KBM-7 (cell line): ENCODE measurements at regions not wholly inside any gene's neighbourhood (a gene's known extent, or its start where the extent isn't known, plus 50 kb on each side); places are given as distances from the start of the nearest gene placed in this dataset.
"Not testable (repeated sequence)": the region's sequence is repeated elsewhere in the genome, so short reads cannot be mapped to it uniquely, and the experiment has no call there.

ENCODE experiments used
- DNase-seq: peaks from one replicate; pipeline ENCODE4 v3.0.0-alpha.2; 2015
- in situ Hi-C: fragments of 300-500 bp; cut with MboI; formaldehyde crosslinking; loops from 2 replicates; pipeline ENCODE4 v1.14.3; 2020; ENCODE audit warnings: low sequenced_read_pairs, low pct_unique_long_range_greater_than_20kb, mixed read lengths

DNA sequence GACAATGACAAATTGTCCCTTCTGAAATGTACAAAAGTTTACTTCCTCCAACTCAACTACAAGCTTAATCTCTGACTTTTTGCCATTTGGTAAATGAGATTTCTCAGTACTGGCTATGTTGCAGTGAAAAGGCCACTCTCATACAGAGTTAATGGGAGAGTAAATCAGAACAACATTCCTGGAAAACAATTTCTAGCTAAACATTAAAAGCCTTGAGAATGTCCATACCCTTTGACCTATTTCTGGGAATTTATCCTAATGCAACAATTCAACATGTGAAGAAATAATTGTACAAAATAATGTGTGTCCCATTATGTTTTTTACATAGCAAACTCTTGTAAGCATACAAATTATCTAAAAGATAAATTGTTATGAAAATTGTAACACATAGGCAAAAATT lies 56.3 kb upstream of the SPEF2 start:
- no peak for DNase-seq
- in situ Hi-C loops: no loop called here

- in situ Hi-C loops: no loop called here
These were observed 59.9 kb upstream of the SPEF2 start for GRCh38 chr5:35557748-35558147.

DNA sequence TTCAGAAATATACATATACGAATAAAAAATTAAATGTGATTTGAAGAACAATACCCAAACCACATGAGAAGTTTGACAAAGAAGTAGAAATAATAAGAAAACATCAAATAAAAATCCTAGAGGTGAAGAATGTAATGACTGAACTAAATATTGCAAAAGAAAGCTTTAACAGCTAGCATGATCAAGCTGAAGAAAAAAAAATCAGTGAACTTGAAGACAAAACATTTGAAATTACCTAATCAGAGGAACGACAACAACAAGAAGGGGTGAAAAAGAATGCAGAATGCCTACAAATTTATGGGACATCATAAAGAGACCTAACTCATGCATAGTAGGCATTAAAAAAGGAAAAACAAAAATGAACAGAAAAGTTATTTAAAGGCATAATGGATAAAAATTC lies 60.5 kb upstream of the SPEF2 start:
- in situ Hi-C loops: no loop called here
- DNase-seq: no peak

More at GRCh38 chr5:35557748-35558147, 59.9 kb upstream of the SPEF2 start:
- DNase-seq: no peak

DNA sequence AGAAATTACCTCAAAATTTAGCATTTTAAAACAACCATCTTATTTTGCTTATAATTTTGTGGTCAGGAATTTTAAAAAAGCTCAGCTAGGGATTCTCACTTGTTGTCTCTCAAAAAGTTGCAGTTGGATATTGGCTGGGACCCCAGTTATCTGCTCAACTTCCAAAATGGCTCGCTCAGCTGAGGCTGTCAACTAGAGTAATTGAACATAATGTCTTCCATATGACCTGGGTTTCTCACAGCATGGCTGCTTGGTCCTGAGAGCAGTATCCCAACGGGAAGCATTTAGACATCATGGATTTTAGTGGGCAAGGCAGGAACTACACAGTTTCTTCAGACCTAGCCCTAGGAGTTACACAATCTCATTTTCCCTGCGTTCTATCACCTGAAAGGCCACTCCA lies 63.6 kb upstream of the SPEF2 start:
- DNase-seq: no peak
- in situ Hi-C loops: no loop called here

GRCh38 chr5:35545190-35545589 lies 72.5 kb upstream of the SPEF2 start:
- no peak for DNase-seq
- in situ Hi-C loops: no loop called here

GRCh38 chr5:35543408-35543807 lies 74.3 kb upstream of the SPEF2 start:
- DNase-seq: peak; percentile 8
- in situ Hi-C loops: no loop called here

DNA sequence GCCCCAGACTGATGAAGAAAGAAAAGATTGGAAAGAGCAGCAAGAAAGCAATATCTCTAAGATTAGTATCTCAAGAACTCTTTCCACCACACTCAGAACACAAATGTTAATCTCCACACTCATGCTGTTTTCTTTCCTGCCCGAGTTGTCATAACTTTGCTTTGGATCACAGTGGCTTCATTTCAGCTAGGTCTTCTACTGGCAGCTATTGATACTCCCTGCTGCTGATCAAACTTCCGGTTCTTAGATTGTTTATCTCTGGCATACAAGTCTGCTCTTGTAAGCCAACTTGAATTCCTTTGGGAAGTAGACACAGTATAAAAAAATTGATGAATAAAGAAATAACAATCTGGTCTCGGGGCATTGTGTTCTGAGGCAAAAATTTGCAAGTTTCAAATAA lies 77.7 kb upstream of the SPEF2 start:
- in situ Hi-C loops: no loop called here
- DNase-seq: no peak

DNA sequence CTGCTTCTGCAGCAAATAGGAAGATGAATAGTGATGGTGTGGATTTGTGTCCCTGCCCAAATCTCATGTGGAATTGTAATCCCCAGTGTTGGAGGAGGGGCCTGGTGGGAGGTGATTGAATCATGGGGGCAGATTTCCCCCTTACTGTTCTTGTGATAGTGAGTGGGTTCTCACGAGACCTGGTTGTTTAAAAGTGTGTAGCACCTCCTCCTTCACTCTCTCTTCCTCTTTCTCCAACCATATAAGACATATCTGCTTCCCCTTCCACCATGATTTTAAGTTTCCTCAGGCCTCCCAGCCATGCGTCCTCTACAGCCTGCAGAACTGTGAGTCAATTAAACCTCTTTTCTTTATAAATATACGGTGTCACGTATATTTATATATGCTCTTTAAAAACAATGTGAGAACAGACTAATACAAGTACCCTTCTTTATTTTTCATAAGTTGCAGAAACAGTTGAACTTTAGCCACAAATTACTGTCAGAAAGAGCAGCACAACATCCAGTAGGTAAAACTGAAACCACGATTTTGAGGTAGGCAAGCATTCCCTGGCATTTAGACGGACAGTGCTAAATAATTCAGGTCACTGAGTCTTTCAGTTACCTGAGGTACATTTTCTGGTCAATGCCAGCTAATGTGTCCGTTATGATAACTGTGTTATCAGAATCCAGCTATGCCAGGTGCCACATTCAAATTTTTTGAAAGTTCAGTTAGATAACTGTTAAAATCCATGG lies 79.3 kb upstream of the SPEF2 start:
- DNase-seq: peak; percentile 15
- in situ Hi-C loops: no loop called here

- DNase-seq: no peak
- in situ Hi-C loops: no loop called here
These were observed 84.5 kb upstream of the SPEF2 start for GRCh38 chr5:35533156-35533555.

GRCh38 chr5:35531553-35531952 lies 86.1 kb upstream of the SPEF2 start:
- in situ Hi-C loops, DNase-seq: not testable (repeated sequence)

DNA sequence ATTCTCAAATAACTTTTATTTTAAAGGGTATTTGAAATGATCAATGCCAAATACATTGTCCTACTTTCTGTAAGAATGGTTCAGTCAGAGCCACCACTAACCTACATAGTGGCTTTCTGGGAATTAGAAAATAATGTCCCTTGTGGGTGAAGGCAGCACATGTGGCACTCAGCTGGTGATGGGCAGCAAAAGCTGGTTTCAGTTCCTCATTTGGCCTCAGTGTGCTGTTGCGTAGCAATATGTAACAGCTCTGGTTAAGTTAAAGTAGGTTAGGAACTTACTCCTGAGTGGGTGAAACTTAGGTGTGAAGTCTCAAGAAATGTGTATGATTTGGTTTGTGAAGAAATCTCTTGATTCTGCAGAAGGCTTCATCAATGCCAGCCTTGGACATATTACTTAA lies 99.6 kb upstream of the SPEF2 start:
- peak; percentile 53 for DNase-seq
- in situ Hi-C loops: no loop called here

DNA sequence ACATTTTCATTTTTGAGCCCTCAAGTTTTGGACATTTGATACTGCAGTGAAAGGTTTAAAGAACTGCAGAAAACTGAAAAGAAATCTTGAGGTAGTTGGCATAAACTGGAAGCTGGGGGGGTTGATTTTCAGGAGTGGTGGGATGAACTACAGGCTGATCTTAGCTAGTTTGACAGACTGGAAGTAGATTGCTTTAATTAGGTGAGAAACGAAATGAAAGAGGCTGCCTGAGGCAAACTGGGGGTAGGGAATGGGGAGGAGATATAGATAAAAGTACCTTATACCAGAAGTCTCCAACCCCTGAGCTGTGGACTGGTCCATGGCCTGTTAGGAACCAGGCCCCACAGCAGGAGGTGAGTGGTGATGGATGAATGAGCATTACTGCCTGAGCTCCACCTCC lies 101.4 kb upstream of the SPEF2 start:
- DNase-seq: no peak
- in situ Hi-C loops: no loop called here

GRCh38 chr5:35513612-35514011 lies 104.1 kb upstream of the SPEF2 start:
- in situ Hi-C loops: no loop called here
- DNase-seq: no peak

GRCh38 chr5:35502206-35502605 lies 115.5 kb upstream of the SPEF2 start:
- in situ Hi-C loops: no loop called here

DNA sequence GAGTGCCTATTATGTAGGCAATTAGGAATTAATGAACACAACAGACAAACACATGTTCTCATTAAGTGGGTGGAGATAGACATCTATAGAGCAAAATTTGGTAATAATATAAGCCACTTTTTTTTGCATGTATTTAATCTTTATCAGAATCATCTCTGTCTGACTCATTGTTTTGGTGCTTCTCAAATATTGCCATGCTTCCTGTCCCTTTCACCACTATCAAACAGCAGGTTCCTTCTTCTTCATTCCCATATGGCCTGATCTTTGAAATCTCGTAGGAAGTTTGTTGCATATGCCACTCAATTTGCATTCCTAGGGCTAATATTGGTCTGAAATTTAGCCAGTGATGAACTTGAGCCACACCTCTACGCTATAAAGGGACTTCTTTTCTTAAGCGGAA lies 128.9 kb upstream of the SPEF2 start:
- in situ Hi-C loops: no loop called here

More at GRCh38 chr5:35502206-35502605, 115.5 kb upstream of the SPEF2 start:
- no peak for DNase-seq

GRCh38 chr5:35488055-35488454 lies 129.6 kb upstream of the SPEF2 start:
- no peak for DNase-seq
- in situ Hi-C loops: no loop called here

More for the DNA sequence above, 128.9 kb upstream of the SPEF2 start:
- DNase-seq: no peak

- DNase-seq: no peak
- in situ Hi-C loops: no loop called here
These were observed 130.2 kb upstream of the SPEF2 start for GRCh38 chr5:35487233-35488025.

- in situ Hi-C loops: no loop called here
- no peak for DNase-seq
These were observed 132.2 kb upstream of the SPEF2 start for GRCh38 chr5:35485487-35485886.

DNA sequence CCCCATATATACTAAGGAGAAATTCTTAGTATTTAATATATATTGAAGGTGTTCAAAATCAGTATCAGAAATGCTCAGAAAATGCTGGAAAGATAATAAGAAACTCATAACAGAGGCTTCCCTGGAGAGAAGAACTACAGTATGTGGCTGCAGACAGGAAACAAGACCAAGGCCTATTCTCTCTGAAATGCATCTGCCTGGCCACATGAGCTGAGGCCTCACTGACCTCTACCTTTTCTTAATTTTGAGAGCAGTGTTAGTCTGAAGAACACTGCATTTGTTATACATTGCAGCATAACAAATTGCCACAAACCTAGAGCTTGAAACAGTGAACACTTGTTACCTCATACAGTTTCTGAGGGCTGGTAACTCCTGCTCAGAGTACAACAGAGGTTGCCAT lies 133.4 kb upstream of the SPEF2 start:
- in situ Hi-C loops: no loop called here
- no peak for DNase-seq

GRCh38 chr5:35483780-35484179 lies 133.9 kb upstream of the SPEF2 start:
- in situ Hi-C loops: no loop called here
- no peak for DNase-seq

DNA sequence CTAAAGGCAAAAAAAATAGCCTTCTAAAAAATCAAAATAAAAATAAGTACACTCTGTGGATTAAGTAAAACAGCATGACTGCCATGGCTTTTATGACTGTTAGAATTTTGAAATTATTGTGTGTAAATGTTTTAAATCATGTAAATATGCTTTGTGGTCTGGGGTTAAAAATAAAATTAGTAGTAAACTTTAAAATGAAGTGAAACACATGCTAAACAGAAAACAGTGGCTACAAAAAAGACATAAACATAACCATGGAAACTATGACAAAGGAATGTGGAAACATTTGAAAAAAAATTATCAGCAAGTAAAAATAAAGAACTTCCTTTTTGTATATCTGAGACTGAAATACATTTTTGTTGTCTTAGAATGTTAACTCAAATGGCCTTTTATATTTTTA lies 134.5 kb upstream of the SPEF2 start:
- in situ Hi-C loops: no loop called here
- DNase-seq: no peak
